ENCODE measurements at regions not wholly inside any gene's neighbourhood (a gene's known extent, or its start where the extent isn't known, plus 50 kb on each side); places are given as distances from the start of the nearest gene placed in this dataset.
"Not testable (repeated sequence)": the region's sequence is repeated elsewhere in the genome, so short reads cannot be mapped to it uniquely, and the experiment has no call there.

- peak; percentile 93 for DNase-seq (ENCODE audit: low read depth)
- no peak overlapping the region for H3K4me3 ChIP-seq (ENCODE audit: low read depth, low read length)
- TF ChIP-seq, protein P1, sequence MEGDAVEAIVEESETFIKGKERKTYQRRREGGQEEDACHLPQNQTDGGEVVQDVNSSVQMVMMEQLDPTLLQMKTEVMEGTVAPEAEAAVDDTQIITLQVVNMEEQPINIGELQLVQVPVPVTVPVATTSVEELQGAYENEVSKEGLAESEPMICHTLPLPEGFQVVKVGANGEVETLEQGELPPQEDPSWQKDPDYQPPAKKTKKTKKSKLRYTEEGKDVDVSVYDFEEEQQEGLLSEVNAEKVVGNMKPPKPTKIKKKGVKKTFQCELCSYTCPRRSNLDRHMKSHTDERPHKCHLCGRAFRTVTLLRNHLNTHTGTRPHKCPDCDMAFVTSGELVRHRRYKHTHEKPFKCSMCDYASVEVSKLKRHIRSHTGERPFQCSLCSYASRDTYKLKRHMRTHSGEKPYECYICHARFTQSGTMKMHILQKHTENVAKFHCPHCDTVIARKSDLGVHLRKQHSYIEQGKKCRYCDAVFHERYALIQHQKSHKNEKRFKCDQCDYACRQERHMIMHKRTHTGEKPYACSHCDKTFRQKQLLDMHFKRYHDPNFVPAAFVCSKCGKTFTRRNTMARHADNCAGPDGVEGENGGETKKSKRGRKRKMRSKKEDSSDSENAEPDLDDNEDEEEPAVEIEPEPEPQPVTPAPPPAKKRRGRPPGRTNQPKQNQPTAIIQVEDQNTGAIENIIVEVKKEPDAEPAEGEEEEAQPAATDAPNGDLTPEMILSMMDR (conservative IDR thresholded peaks at IDR 0.05; ENCODE audit: low read depth, low read length) = no peak
These were observed 185.8 kb upstream of the TENT5A start for GRCh38 chr6:81938014-81938856.

- DNase-seq (ENCODE audit: low read depth) = peak; percentile 19
- TF ChIP-seq, protein P1 (conservative IDR thresholded peaks at IDR 0.05; ENCODE audit: low read depth, low read length) = no peak
- H3K4me3 ChIP-seq (ENCODE audit: low read depth, low read length) = no peak overlapping the region
These were observed 184.9 kb upstream of the TENT5A start for GRCh38 chr6:81937296-81937937.

- TF ChIP-seq, protein P1 (conservative IDR thresholded peaks at IDR 0.05; ENCODE audit: low read depth, low read length) = no peak
- no peak overlapping the region for H3K4me3 ChIP-seq (ENCODE audit: low read depth, low read length)
- DNase-seq (ENCODE audit: low read depth) = peak; percentile 9
These were observed 182.5 kb upstream of the TENT5A start for GRCh38 chr6:81934936-81935335.

- H3K4me3 ChIP-seq (ENCODE audit: low read depth, low read length) = no peak overlapping the region
- TF ChIP-seq, protein P1 (conservative IDR thresholded peaks at IDR 0.05; ENCODE audit: low read depth, low read length) = no peak
- no peak for DNase-seq (ENCODE audit: low read depth)
These were observed 181.1 kb upstream of the TENT5A start for GRCh38 chr6:81933608-81934051.

DNA sequence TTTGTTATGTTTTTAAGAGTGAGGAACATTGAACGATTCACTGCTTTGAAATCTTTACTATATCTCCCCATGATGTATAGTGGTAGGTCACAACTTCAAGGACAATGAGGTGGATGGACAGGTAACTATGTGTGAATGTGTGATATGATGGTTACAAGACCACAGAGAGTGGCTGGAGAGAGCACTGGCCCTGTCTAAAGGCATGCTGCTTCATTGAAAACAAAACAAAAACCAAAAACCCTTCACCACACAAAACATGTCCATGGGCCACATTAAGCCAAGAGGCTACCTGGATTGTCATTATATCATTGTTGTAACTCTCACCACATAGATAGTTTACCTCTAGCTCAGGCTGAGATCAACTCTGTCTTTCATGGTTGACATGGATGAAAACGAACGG, 180.6 kb upstream of the TENT5A start:
- TF ChIP-seq, protein P1 (conservative IDR thresholded peaks at IDR 0.05; ENCODE audit: low read depth, low read length) = no peak
- no peak for DNase-seq (ENCODE audit: low read depth)
- no peak overlapping the region for H3K4me3 ChIP-seq (ENCODE audit: low read depth, low read length)

DNA sequence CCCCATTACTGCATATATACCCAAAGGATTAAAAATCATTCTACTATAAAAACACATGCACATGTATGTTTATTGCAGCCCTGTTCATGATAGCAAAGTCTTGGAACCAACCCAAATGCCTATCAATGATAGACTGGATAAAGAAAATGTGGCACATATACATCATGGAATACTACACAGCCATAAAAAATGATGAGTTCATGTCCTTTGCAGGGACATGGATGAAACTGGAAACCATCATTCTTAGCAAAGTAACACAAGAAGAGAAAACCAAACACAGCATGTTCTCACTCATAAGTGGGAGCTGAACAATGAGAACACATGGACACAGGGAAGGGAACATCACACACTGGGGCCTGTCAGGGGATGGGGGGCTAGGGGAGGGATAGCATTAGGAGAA, 180.0 kb upstream of the TENT5A start:
- H3K4me3 ChIP-seq (ENCODE audit: low read depth, low read length); DNase-seq (ENCODE audit: low read depth): not testable (repeated sequence)

GRCh38 chr6:81929828-81930227, 177.3 kb upstream of the TENT5A start:
- TF ChIP-seq, protein P1 (conservative IDR thresholded peaks at IDR 0.05; ENCODE audit: low read depth, low read length) = no peak
- peak; percentile 62 for DNase-seq (ENCODE audit: low read depth)
- no peak overlapping the region for H3K4me3 ChIP-seq (ENCODE audit: low read depth, low read length)
